Loucy (cell line): ENCODE measurements at regions not wholly inside any gene's neighbourhood (a gene's known extent, or its start where the extent isn't known, plus 50 kb on each side); places are given as distances from the start of the nearest gene placed in this dataset.

Source experiments
- H2AFZ ChIP-seq: fragments of 200-600 bp; sonication (generic); 2 replicates; pipeline ENCODE4 v1.6.0; 2016; ENCODE audit warnings: antibody characterized with exemption, mild to moderate bottlenecking, low read length, moderate library complexity
- H3F3A ChIP-seq: fragments of 200-600 bp; 2 replicates; pipeline ENCODE4 v1.6.0; 2016; ENCODE audit warnings: antibody characterized with exemption, low read depth, mild to moderate bottlenecking
- H3K27me3 ChIP-seq: fragments of 200-600 bp; sonication (generic); 2 replicates; pipeline ENCODE4 v1.6.1; 2014; ENCODE audit warnings: low read length, mild to moderate bottlenecking; ENCODE audit not compliant: insufficient read depth, poor library complexity, severe bottlenecking
- H3K36me3 ChIP-seq: fragments of 200-600 bp; sonication (generic); 2 replicates; pipeline ENCODE4 v1.6.1; 2016; ENCODE audit warnings: low read length; ENCODE audit not compliant: insufficient read depth
- H3K4me1 ChIP-seq: fragments of 200-600 bp; sonication (generic); 2 replicates; pipeline ENCODE4 v1.5.1; 2014; ENCODE audit warnings: low read length, mild to moderate bottlenecking; ENCODE audit not compliant: insufficient read depth, poor library complexity, severe bottlenecking
- H3K4me2 ChIP-seq: fragments of 200-600 bp; sonication (generic); 2 replicates; pipeline ENCODE4 v1.6.0; 2014; ENCODE audit warnings: antibody characterized with exemption, low read length, low read depth, mild to moderate bottlenecking; ENCODE audit not compliant: poor library complexity, severe bottlenecking
- H3K4me3 ChIP-seq: fragments of 200-600 bp; sonication (generic); 2 replicates; pipeline ENCODE4 v1.5.1; 2014; ENCODE audit warnings: low read length, mild to moderate bottlenecking, mixed read lengths; ENCODE audit not compliant: poor library complexity, severe bottlenecking
- H3K79me2 ChIP-seq: fragments of 200-600 bp; sonication (generic); 2 replicates; pipeline ENCODE4 v1.6.1; 2014; ENCODE audit warnings: low read length; ENCODE audit not compliant: insufficient read depth
- H3K9ac ChIP-seq: fragments of 200-600 bp; sonication (generic); 2 replicates; pipeline ENCODE4 v1.6.0; 2014; ENCODE audit warnings: mild to moderate bottlenecking, low read depth, low read length, moderate library complexity; ENCODE audit not compliant: poor library complexity, severe bottlenecking
- H3K9me2 ChIP-seq: fragments of 200-600 bp; sonication (generic); replicated peaks from 2 replicates; pipeline ENCODE4 v1.6.1; 2016; ENCODE audit warnings: low read depth, low read length, mixed read lengths
- H3K9me3 ChIP-seq: fragments of 200-600 bp; sonication (generic); 2 replicates; pipeline ENCODE4 v1.6.1; 2014; ENCODE audit warnings: mild to moderate bottlenecking, antibody characterized with exemption, low read length, low read depth; ENCODE audit not compliant: insufficient read depth
- H4K20me1 ChIP-seq: fragments of 200-600 bp; sonication (generic); 2 replicates; pipeline ENCODE4 v1.6.0; 2014; ENCODE audit warnings: antibody characterized with exemption, low read length, mild to moderate bottlenecking; ENCODE audit not compliant: insufficient read depth, poor library complexity, severe bottlenecking
- EZH2phosphoT487 ChIP-seq: fragments of 200-600 bp; IDR thresholded peaks from 2 replicates; pipeline ENCODE4 v1.6.1; 2018; ENCODE audit warnings: antibody characterized with exemption, mild to moderate bottlenecking, moderate library complexity, borderline replicate concordance
- TF ChIP-seq, protein P1 (sequence below): fragments of 200-600 bp; sonication (generic); conservative IDR thresholded peaks from 2 replicates; pipeline ENCODE4 v1.5.1; 2014; ENCODE audit warnings: mild to moderate bottlenecking, antibody characterized with exemption, low read length

DNA sequence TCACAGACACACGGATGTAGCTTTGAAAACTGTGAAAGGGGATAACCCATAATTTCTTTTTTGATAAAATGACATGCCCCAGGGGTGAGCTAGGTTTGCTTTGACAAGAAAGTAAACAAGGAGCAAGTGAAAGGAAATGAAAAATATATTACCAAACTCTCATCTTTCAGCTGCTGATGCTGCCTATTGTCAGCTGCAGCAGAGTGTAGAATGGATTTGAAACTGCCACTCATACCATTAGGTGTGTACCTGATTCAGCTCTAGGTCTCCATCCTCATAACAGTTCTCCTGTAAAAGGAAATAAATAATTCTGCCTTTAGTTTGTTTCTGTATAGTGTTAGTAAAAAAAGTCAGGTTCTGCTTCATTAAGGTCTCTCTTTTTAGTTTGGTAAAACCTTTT, 415.1 kb upstream of the MARCKS start:
- Histone ChIP-seq H4K20me1 (no peaks in the 10 kb centered on the region), H3K27me3 (no peaks in the 10 kb centered on the region), H3K79me2 (no peaks in the 10 kb centered on the region), H3K36me3 (no peaks in the 10 kb centered on the region), H3K4me1 (no peaks in the 10 kb centered on the region), H3F3A (no peaks in the 10 kb centered on the region), H3K9me3 (no peaks in the 10 kb centered on the region), H3K9ac (no peak overlapping the region), H3K9me2 (no peaks in the 10 kb centered on the region), H2AFZ (no peak overlapping the region), H3K4me3 (no peak overlapping the region), H3K4me2 (no peak overlapping the region)
- TF ChIP-seq, protein P1, sequence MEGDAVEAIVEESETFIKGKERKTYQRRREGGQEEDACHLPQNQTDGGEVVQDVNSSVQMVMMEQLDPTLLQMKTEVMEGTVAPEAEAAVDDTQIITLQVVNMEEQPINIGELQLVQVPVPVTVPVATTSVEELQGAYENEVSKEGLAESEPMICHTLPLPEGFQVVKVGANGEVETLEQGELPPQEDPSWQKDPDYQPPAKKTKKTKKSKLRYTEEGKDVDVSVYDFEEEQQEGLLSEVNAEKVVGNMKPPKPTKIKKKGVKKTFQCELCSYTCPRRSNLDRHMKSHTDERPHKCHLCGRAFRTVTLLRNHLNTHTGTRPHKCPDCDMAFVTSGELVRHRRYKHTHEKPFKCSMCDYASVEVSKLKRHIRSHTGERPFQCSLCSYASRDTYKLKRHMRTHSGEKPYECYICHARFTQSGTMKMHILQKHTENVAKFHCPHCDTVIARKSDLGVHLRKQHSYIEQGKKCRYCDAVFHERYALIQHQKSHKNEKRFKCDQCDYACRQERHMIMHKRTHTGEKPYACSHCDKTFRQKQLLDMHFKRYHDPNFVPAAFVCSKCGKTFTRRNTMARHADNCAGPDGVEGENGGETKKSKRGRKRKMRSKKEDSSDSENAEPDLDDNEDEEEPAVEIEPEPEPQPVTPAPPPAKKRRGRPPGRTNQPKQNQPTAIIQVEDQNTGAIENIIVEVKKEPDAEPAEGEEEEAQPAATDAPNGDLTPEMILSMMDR, result no peak
- TF ChIP-seq EZH2phosphoT487, result no peak

DNA sequence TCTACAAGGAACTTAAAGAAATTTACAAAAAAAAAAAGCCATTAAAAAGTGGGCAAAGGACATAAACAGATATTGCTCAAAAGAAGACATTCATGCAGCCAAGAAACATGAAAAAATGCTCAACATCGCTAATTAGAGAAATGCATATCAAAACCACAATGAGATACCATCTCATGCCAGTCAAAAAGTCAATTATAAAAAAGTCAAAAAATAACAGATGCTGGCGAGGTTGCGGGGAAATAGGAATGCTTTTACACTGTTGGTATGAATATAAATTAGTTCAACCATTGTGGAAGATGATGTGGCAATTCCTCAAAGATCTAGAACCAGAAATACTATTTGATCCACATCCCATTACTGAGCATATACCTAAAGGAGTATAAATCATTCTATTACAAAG, 411.9 kb upstream of the MARCKS start:
- TF ChIP-seq EZH2phosphoT487, result no peak
- TF ChIP-seq, protein P1, result no peak
- Histone ChIP-seq H3K9me3 (no peaks in the 10 kb centered on the region), H3K79me2 (no peaks in the 10 kb centered on the region), H3K4me3 (no peak overlapping the region), H3K4me1 (no peaks in the 10 kb centered on the region), H2AFZ (no peak overlapping the region), H3K9ac (no peak overlapping the region), H3K27me3 (no peaks in the 10 kb centered on the region), H3K36me3 (no peaks in the 10 kb centered on the region), H3K9me2 (no peaks in the 10 kb centered on the region), H3F3A (no peaks in the 10 kb centered on the region), H4K20me1 (no peaks in the 10 kb centered on the region), H3K4me2 (no peak overlapping the region)

DNA sequence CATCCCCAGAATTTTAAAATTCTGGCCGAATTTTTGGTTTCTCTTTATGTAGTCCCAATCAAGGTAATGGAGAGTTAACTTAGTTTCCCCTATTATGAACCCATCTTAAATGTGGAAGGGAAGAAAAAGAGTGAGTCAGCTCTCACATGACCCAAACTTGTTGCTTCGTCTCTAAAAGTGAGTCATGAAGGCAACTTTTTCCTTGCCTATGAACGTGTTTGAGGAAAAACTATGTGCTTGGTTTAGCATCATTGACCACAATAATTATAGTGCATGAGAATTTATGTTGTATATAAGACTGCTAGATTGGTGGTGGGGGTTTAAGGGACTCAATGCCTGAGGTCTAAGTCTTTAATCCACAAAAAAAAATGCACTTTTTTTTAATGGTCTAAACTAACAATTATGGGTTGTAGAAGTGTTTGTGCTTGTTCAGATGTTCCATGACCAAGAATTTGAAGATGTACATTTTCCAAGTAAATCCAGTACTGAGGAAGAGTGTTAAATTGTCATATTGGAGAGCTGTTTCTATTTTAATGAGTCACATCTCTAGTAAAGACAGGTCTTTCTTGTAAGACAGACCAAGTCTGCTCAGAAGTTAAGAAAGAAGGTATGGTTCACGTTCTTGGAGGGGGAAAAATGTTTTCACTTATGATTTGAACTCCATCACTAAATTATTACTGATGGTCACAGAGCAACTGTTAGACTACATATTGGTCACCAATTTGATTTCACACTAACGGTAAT, 409.9 kb upstream of the MARCKS start:
- TF ChIP-seq, protein P1, result no peak
- no peak for TF ChIP-seq EZH2phosphoT487
- no peak overlapping the region for H3K9ac ChIP-seq

More for the DNA sequence above, 409.9 kb upstream of the MARCKS start:
- Histone ChIP-seq H3K27me3 (no peaks in the 10 kb centered on the region), H3K9me2 (no peaks in the 10 kb centered on the region), H2AFZ (no peak overlapping the region), H3K79me2 (no peaks in the 10 kb centered on the region), H3K4me3 (no peak overlapping the region), H3K36me3 (no peaks in the 10 kb centered on the region), H3K9me3 (no peaks in the 10 kb centered on the region), H3K4me1 (no peaks in the 10 kb centered on the region), H4K20me1 (no peaks in the 10 kb centered on the region), H3F3A (no peaks in the 10 kb centered on the region), H3K4me2 (no peak overlapping the region)
